ENCODE measurements at regions not wholly inside any gene's neighbourhood (a gene's known extent, or its start where the extent isn't known, plus 50 kb on each side); places are given as distances from the start of the nearest gene placed in this dataset.

GRCh38 chr22:48729499-48730171 is 1098.0 kb downstream of the BRD1 start:
- 0 out of 2 replicates have a peak, but pooled peaks cover 2% of the 10 kb centered on the region for H3K9me3 ChIP-seq (ENCODE audit: insufficient read depth, low read depth, low read length)
- H3K4me1 ChIP-seq (ENCODE audit: insufficient read depth, low read length, poor library complexity, severe bottlenecking): no peaks in the 10 kb centered on the region
- no peak overlapping the region for H3K4me3 ChIP-seq (ENCODE audit: low read length, poor library complexity, severe bottlenecking)
- no peaks in the 10 kb centered on the region for H4K20me1 ChIP-seq (ENCODE audit: insufficient read depth, low read length, poor library complexity, severe bottlenecking)
- no peaks in the 10 kb centered on the region for H3F3A ChIP-seq (ENCODE audit: low read depth)
- H3K4me2 ChIP-seq (ENCODE audit: low read depth, low read length, poor library complexity, severe bottlenecking): no peak overlapping the region
- no peaks in the 10 kb centered on the region for H3K36me3 ChIP-seq (ENCODE audit: insufficient read depth, low read length)
- H2AFZ ChIP-seq (ENCODE audit: low read length): no peak overlapping the region
- H3K9me2 ChIP-seq (replicated peaks; ENCODE audit: low read depth, low read length): no peaks in the 10 kb centered on the region
- H3K27me3 ChIP-seq (ENCODE audit: insufficient read depth, low read length, poor library complexity, severe bottlenecking): no peaks in the 10 kb centered on the region
- TF ChIP-seq EZH2phosphoT487 (IDR thresholded peaks at IDR 0.05; ENCODE audit: borderline replicate concordance) (no peak), CTCF (conservative IDR thresholded peaks at IDR 0.05; ENCODE audit: low read length) (no peak)
- no peak overlapping the region for H3K9ac ChIP-seq (ENCODE audit: low read depth, low read length, poor library complexity, severe bottlenecking)
- H3K79me2 ChIP-seq (ENCODE audit: insufficient read depth, low read length): no peaks in the 10 kb centered on the region

GRCh38 chr22:48727454-48728058 is 1100.1 kb downstream of the BRD1 start:
- Histone ChIP-seq H3K4me1 (ENCODE audit: insufficient read depth, low read length, poor library complexity, severe bottlenecking) (no peaks in the 10 kb centered on the region), H3K36me3 (ENCODE audit: insufficient read depth, low read length) (no peaks in the 10 kb centered on the region), H3K9ac (ENCODE audit: low read depth, low read length, poor library complexity, severe bottlenecking) (no peak overlapping the region), H3K9me3 (ENCODE audit: insufficient read depth, low read depth, low read length) (no peaks in the 10 kb centered on the region), H3K4me3 (ENCODE audit: low read length, poor library complexity, severe bottlenecking) (no peak overlapping the region), H2AFZ (ENCODE audit: low read length) (no peak overlapping the region), H3K27me3 (ENCODE audit: insufficient read depth, low read length, poor library complexity, severe bottlenecking) (no peaks in the 10 kb centered on the region), H3K4me2 (ENCODE audit: low read depth, low read length, poor library complexity, severe bottlenecking) (no peak overlapping the region), H3F3A (ENCODE audit: low read depth) (no peaks in the 10 kb centered on the region), H3K9me2 (replicated peaks; ENCODE audit: low read depth, low read length) (no peaks in the 10 kb centered on the region), H4K20me1 (ENCODE audit: insufficient read depth, low read length, poor library complexity, severe bottlenecking) (no peaks in the 10 kb centered on the region), H3K79me2 (ENCODE audit: insufficient read depth, low read length) (no peaks in the 10 kb centered on the region)
- TF ChIP-seq CTCF (conservative IDR thresholded peaks at IDR 0.05; ENCODE audit: low read length) (no peak), EZH2phosphoT487 (IDR thresholded peaks at IDR 0.05; ENCODE audit: borderline replicate concordance) (no peak)

- TF ChIP-seq EZH2phosphoT487 (IDR thresholded peaks at IDR 0.05; ENCODE audit: borderline replicate concordance): no peak
- TF ChIP-seq CTCF (conservative IDR thresholded peaks at IDR 0.05; ENCODE audit: low read length): no peak
- no peaks in the 10 kb centered on the region for H3F3A ChIP-seq (ENCODE audit: low read depth)
- no peaks in the 10 kb centered on the region for H3K79me2 ChIP-seq (ENCODE audit: insufficient read depth, low read length)
- no peak overlapping the region for H3K4me2 ChIP-seq (ENCODE audit: low read depth, low read length, poor library complexity, severe bottlenecking)
- H2AFZ ChIP-seq (ENCODE audit: low read length): no peak overlapping the region
- H3K9ac ChIP-seq (ENCODE audit: low read depth, low read length, poor library complexity, severe bottlenecking): no peak overlapping the region
- H3K27me3 ChIP-seq (ENCODE audit: insufficient read depth, low read length, poor library complexity, severe bottlenecking): no peaks in the 10 kb centered on the region
- H3K36me3 ChIP-seq (ENCODE audit: insufficient read depth, low read length): no peaks in the 10 kb centered on the region
- no peaks in the 10 kb centered on the region for H4K20me1 ChIP-seq (ENCODE audit: insufficient read depth, low read length, poor library complexity, severe bottlenecking)
- H3K9me3 ChIP-seq (ENCODE audit: insufficient read depth, low read depth, low read length): no peaks in the 10 kb centered on the region; the same call in 1 of the 2 replicates
- H3K4me1 ChIP-seq (ENCODE audit: insufficient read depth, low read length, poor library complexity, severe bottlenecking): no peaks in the 10 kb centered on the region
- H3K9me2 ChIP-seq (replicated peaks; ENCODE audit: low read depth, low read length): no peaks in the 10 kb centered on the region
- no peak overlapping the region for H3K4me3 ChIP-seq (ENCODE audit: low read length, poor library complexity, severe bottlenecking)
Observed at GRCh38 chr22:48724899-48725298, 1102.8 kb downstream of the BRD1 start.
